K562 (cell line): ENCODE measurements at regions not wholly inside any gene's neighbourhood (a gene's known extent, or its start where the extent isn't known, plus 50 kb on each side); places are given as distances from the start of the nearest gene placed in this dataset.

Experiments
- KLF6 ChIP-seq: fragments of 250-450 bp; sonication (Bioruptor Pico); IDR thresholded peaks from 2 replicates; pipeline ENCODE4 v1.4.0; 2020; ENCODE audit warnings: mild to moderate bottlenecking, moderate library complexity, borderline replicate concordance
- NRF1 ChIP-seq, 2 experiments: fragments of 450-650 bp; IDR thresholded peaks in 1 of 2; conservative IDR thresholded peaks in 1 of 2; 2 replicates each; pipeline ENCODE4 v1.6.1; 2014; ENCODE audit warnings: mild to moderate bottlenecking in 2 of 2
- TAF9B ChIP-seq: fragments of 450-650 bp; IDR thresholded peaks from 2 replicates; pipeline ENCODE4 v1.6.1; 2018; ENCODE audit warnings: mild to moderate bottlenecking; ENCODE audit not compliant: partially characterized antibody

DNA sequence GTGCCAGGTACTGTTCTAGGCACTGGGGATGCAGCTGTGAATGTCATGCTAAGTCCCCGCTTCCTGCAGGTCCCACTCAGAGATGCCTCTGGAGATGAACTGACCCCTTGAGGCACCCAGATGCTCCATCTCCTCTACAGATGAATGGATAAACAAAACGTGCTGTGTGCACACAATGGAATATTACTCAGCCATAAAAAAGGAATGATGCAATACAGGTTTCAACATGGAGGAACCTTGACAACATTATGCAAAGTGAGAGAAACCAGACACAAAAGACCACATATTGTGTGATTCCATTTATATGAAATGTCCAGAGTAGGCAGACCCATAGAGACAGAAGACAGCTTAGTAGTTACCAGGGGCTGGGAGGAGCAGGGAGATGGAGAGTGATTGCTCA, 320.1 kb upstream of the DIO3 start:
- TF ChIP-seq TAF9B = no peak
- no peak for TF ChIP-seq KLF6 (CRISPR knock-in tag)
- no peak for TF ChIP-seq NRF1 (conservative IDR thresholded peaks at IDR 0.05 in 1 of 2, IDR thresholded peaks at IDR 0.05 in 1 of 2)
